UCSD-AML1 (cell line): ENCODE measurements at regions not wholly inside any gene's neighbourhood (a gene's known extent, or its start where the extent isn't known, plus 50 kb on each side); places are given as distances from the start of the nearest gene placed in this dataset.

Experiments
- DNase-seq: peaks from one replicate; lab custom pipeline; 2025; ENCODE audit not compliant: unreplicated experiment; lab: John Stamatoyannopoulos, UW

- DNase-seq = no peak
Observed at GRCh38 chr2:117502121-117502520, 312.4 kb upstream of the DDX18 start.

- DNase-seq = no peak
Observed at GRCh38 chr2:117512307-117512706, 302.2 kb upstream of the DDX18 start.

GRCh38 chr2:117514371-117514770 is 300.1 kb upstream of the DDX18 start:
- DNase-seq = no peak

- no peak for DNase-seq
Observed at GRCh38 chr2:117519238-117519637, 295.3 kb upstream of the DDX18 start.

GRCh38 chr2:117519721-117520120 is 294.8 kb upstream of the DDX18 start:
- no peak for DNase-seq

- no peak for DNase-seq
Observed at GRCh38 chr2:117523267-117523666, 291.2 kb upstream of the DDX18 start.

GRCh38 chr2:117523711-117524238 is 290.7 kb upstream of the DDX18 start:
- DNase-seq = no peak

- no peak for DNase-seq
Observed at GRCh38 chr2:117536139-117536538, 278.4 kb upstream of the DDX18 start.

GRCh38 chr2:117537032-117537431 is 277.5 kb upstream of the DDX18 start:
- no peak for DNase-seq

GRCh38 chr2:117551858-117552257 is 262.6 kb upstream of the DDX18 start:
- no peak for DNase-seq

GRCh38 chr2:117553448-117553847 is 261.0 kb upstream of the DDX18 start:
- DNase-seq = no peak

- no peak for DNase-seq
Observed at GRCh38 chr2:117555965-117556364, 258.5 kb upstream of the DDX18 start.

- no peak for DNase-seq
Observed at GRCh38 chr2:117557626-117558025, 256.9 kb upstream of the DDX18 start.

- DNase-seq = no peak
Observed at GRCh38 chr2:117562654-117563053, 251.8 kb upstream of the DDX18 start.

- no peak for DNase-seq
Observed at GRCh38 chr2:117571590-117572349, 242.7 kb upstream of the DDX18 start.

GRCh38 chr2:117587310-117587709 is 227.2 kb upstream of the DDX18 start:
- DNase-seq = no peak

GRCh38 chr2:117603060-117603459 is 211.4 kb upstream of the DDX18 start:
- no peak for DNase-seq

- no peak for DNase-seq
Observed at GRCh38 chr2:117603567-117603966, 210.9 kb upstream of the DDX18 start.

- no peak for DNase-seq
Observed at GRCh38 chr2:117607202-117607601, 207.3 kb upstream of the DDX18 start.

- DNase-seq = no peak
Observed at GRCh38 chr2:117613101-117613500, 201.4 kb upstream of the DDX18 start.

GRCh38 chr2:117614296-117614695 is 200.2 kb upstream of the DDX18 start:
- DNase-seq = no peak

GRCh38 chr2:117614823-117615534 is 199.5 kb upstream of the DDX18 start:
- DNase-seq = no peak
